ENCODE measurements at regions not wholly inside any gene's neighbourhood (a gene's known extent, or its start where the extent isn't known, plus 50 kb on each side); places are given as distances from the start of the nearest gene placed in this dataset.

DNA sequence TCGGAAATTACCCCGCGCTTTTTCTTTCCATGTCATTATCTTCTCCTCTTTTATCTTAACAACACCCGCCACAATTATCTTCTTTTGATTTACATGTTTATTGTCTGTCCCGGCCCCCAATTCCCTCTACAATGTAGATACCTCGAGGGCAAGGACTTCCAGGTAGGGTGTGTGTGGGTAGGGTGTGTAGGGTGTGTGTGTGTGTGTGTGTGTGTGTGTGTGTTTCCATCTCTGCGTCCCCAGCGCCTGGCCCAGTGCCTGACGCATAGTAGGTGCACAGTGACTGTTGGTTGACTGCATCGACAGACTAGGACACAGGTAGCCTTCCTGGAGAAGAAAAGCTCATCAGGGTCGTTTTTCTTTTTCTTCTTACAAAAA is 103.1 kb downstream of the UCHL1 start:
- Histone ChIP-seq H3K4me3 (ENCODE audit: low read depth, low read length) (peak overlapping the region; percentile 76), H3K36me3 (ENCODE audit: control insufficient read depth, insufficient read depth, low read length) (no peaks in the 10 kb centered on the region), H3K4me1 (ENCODE audit: control insufficient read depth, insufficient read depth, low read length) (peaks cover 38% of the 10 kb centered on the region), H3K27me3 (ENCODE audit: control insufficient read depth, insufficient read depth, low read length) (peaks cover 65% of the 10 kb centered on the region), H3K9me3 (ENCODE audit: control insufficient read depth, insufficient read depth, low read length) (no peaks in the 10 kb centered on the region), H3K9ac (ENCODE audit: low read depth, low read length) (no peak overlapping the region), H3K27ac (ENCODE audit: low read depth, low read length) (peak overlapping the region; percentile 42)

DNA sequence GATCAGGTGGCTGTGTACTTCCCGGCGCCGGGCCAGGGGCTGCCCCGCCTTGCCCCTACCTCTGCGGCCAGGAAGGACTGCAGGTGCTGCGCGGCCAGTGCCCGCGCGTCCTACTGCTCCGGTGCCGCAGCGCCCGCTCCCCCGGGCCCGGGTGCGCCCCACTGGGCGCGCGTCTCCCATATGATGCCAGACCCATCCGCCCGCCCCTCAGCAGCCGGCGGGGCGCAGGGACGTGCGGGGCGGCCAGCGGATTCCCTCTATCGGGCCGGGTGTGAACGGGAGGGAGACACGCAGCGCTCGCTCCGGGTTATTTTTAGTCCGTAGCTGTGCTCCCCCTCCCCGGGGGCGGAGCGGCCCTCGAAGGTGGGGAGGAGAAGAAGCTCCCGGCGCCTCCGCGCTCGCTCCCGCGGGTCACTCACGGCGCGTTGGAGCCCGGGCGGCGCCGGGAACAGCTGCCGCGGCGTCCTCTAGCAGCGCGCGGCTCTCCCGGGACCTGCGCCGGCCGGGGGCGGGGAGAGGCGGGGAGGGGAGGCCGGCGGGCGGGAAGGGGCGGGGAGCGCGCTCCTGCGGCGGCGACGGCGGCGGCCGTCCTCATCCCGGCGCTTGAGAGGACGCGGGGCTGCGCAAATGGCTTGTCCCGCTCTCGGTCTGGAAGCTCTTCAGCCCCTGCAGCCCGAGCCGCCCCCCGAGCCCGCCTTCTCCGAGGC is 103.6 kb downstream of the UCHL1 start:
- Histone ChIP-seq H3K9ac (ENCODE audit: low read depth, low read length) (peak overlapping the region; percentile 57; the same call in 1 of the 2 replicates), H3K9me3 (ENCODE audit: control insufficient read depth, insufficient read depth, low read length) (no peaks in the 10 kb centered on the region)

DNA sequence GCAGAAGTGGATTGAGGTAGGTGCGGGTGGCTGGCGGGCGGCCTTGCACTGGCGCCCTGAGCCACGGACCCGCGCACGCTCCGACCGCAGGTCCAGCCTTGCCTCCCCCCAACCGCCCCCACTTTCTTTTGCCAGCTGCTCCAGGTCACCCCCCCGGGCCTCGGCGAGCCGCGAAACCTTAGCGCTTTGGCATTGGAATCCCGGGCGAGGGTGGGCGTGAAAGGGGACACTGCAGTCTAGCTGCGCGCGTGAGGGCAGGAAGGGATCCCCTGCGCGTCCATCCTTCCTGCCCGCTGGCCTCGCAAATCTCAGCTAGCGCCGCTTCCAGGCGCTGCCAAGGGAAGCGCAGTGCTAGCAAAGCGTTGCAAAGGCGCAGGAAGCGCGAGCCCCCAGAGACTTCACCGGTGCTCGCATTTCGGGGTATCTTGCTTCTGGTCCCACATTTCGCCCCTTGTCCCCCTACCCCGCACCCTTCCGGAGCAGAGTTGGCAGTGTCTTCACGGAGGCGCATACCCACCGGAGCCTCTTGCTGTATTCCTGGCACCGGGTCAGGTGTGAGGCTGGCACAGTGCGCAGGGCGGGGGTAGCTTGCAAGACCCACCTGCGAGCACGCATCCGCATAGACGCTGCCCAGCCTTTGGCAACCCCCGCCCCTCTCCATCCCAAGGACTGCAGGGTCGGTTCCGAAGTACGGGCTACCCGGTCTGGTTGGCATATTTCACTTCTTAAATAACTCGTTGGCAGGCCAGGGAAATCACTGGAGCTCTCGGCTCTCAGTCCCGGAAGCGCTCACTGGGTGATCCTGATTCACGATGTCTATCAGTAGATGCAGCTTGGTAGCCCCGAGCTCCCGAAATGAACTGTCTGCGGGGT is 104.4 kb downstream of the UCHL1 start:
- H3K9me3 ChIP-seq (ENCODE audit: control insufficient read depth, insufficient read depth, low read length) = no peaks in the 10 kb centered on the region
- peaks cover 51% of the 10 kb centered on the region for H3K4me1 ChIP-seq (ENCODE audit: control insufficient read depth, insufficient read depth, low read length)
- H3K4me3 ChIP-seq (ENCODE audit: low read depth, low read length) = peak overlapping the region; percentile 76
- peak overlapping the region; percentile 18; the same call in 1 of the 2 replicates for H3K9ac ChIP-seq (ENCODE audit: low read depth, low read length)
- H3K36me3 ChIP-seq (ENCODE audit: control insufficient read depth, insufficient read depth, low read length) = no peaks in the 10 kb centered on the region
- H3K27me3 ChIP-seq (ENCODE audit: control insufficient read depth, insufficient read depth, low read length) = peaks cover 71% of the 10 kb centered on the region
- H3K27ac ChIP-seq (ENCODE audit: low read depth, low read length) = peak overlapping the region; percentile 47

More for the DNA sequence above, 103.6 kb downstream of the UCHL1 start:
- Histone ChIP-seq H3K4me3 (ENCODE audit: low read depth, low read length) (peak overlapping the region; percentile 76), H3K27ac (ENCODE audit: low read depth, low read length) (peak overlapping the region; percentile 47), H3K36me3 (ENCODE audit: control insufficient read depth, insufficient read depth, low read length) (no peaks in the 10 kb centered on the region), H3K4me1 (ENCODE audit: control insufficient read depth, insufficient read depth, low read length) (peaks cover 43% of the 10 kb centered on the region), H3K27me3 (ENCODE audit: control insufficient read depth, insufficient read depth, low read length) (peaks cover 70% of the 10 kb centered on the region)

DNA sequence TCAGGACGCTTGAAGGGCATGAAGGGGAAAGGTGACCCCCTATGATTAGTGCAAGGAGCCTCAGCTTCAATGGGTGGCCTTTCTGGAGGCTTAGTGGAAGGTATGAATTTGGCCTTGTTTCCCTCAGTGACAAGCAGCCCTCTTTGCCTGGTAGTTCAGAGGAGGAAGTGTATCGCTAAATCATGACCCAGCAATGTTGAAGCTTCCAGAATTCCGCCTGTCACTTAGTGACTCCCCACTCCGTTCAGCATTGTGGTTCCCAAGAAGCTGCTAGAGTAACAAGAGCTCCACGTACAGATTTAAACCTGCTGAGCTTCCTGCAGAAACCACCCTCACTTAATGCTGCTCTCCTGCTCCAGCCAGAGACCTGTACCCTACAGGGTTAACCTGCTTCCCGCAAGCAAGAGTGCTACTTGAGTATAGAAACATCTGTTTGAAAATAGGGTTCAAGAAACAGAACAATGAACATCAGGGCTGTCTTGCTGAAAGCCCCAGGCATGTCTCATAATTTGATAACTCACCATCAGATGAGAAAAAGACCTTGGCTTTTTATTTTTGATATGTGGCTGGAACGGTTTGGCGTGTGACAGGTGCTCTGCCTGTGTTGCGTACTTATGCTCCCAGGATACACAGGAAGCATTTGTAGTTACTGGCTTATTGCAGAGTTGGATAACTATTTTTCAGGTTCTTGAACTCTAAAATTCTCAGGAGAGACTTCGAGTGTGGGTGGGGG is 105.2 kb downstream of the UCHL1 start:
- Histone ChIP-seq H3K27me3 (ENCODE audit: control insufficient read depth, insufficient read depth, low read length) (peaks cover 72% of the 10 kb centered on the region), H3K4me3 (ENCODE audit: low read depth, low read length) (peak overlapping the region; percentile 76), H3K9ac (ENCODE audit: low read depth, low read length) (no peak overlapping the region), H3K36me3 (ENCODE audit: control insufficient read depth, insufficient read depth, low read length) (no peaks in the 10 kb centered on the region), H3K27ac (ENCODE audit: low read depth, low read length) (peak overlapping the region; percentile 98), H3K4me1 (ENCODE audit: control insufficient read depth, insufficient read depth, low read length) (peaks cover 59% of the 10 kb centered on the region), H3K9me3 (ENCODE audit: control insufficient read depth, insufficient read depth, low read length) (no peaks in the 10 kb centered on the region)

DNA sequence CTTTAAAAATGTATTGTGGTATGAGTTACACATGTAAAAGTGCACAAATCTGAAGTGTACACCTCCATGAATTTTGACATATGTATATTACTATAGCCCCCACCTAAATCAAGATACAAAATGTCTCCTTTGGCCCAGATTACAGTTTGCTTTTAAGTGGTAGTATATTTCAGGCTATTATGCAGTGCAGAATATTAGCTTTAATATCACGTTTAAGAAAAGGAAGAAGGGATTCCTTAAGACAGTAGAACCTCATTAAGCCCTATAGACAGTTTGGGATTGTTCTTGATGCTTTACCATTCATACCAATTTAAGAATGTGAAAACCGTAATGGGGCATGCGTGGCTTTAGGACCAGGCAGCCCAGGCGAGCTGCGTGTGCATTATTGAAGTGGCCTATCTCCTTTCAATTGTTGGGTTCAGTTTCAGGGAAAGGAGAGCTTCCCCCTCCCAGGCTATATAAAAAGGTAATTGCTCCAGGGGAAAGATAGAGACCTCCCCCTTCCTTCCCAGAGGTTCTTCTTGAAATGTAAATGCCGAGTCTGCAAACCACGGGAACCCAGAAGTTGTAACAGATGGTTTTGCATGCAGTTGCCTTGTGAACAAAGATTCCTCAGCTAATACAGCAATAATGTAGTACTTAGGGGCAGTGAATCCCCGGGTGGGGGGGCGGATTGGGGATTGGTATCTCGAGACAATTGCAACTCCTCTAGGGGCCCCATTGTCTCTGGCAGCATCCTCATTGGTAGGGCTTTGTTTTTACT is 106.1 kb downstream of the UCHL1 start:
- Histone ChIP-seq H3K27me3 (ENCODE audit: control insufficient read depth, insufficient read depth, low read length) (peaks cover 72% of the 10 kb centered on the region), H3K36me3 (ENCODE audit: control insufficient read depth, insufficient read depth, low read length) (no peaks in the 10 kb centered on the region), H3K4me3 (ENCODE audit: low read depth, low read length) (peak overlapping the region; percentile 76)

DNA sequence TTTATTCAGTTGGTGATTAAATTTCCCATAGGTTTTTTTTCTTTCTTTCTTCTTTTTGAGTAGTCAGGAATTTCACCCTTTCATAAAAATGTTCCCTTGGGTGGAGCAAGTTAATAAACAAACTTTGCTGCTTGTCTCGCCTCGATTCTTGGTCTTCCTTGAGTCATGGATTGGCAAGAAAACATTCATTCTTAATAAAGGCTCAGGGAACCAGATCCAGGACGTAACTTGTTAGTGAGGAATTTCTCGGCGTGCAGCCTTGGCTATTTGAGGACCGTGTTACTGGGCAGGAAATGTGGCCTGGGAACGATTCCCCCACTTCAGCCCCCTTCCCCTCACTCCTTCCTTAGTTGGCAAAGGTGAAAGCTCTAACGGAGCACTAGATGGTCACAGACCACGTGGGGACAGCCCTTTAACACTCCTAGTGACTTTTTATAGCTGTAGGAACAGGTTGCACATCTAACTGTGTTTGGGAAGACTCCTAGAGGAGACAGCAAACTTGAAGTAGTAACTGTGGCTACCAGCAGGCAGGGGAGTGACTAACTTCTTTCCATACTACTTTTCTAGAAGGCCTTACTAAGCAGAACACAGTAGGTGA is 106.8 kb downstream of the UCHL1 start:
- Histone ChIP-seq H3K4me3 (ENCODE audit: low read depth, low read length) (peak overlapping the region; percentile 46), H3K4me1 (ENCODE audit: control insufficient read depth, insufficient read depth, low read length) (peaks cover 63% of the 10 kb centered on the region), H3K36me3 (ENCODE audit: control insufficient read depth, insufficient read depth, low read length) (no peaks in the 10 kb centered on the region), H3K9ac (ENCODE audit: low read depth, low read length) (peak overlapping the region; percentile 39; the same call in 1 of the 2 replicates), H3K9me3 (ENCODE audit: control insufficient read depth, insufficient read depth, low read length) (no peaks in the 10 kb centered on the region), H3K27ac (ENCODE audit: low read depth, low read length) (peak overlapping the region; percentile 98), H3K27me3 (ENCODE audit: control insufficient read depth, insufficient read depth, low read length) (peaks cover 65% of the 10 kb centered on the region)

More for the DNA sequence above, 106.1 kb downstream of the UCHL1 start:
- Histone ChIP-seq H3K9ac (ENCODE audit: low read depth, low read length) (no peak overlapping the region), H3K9me3 (ENCODE audit: control insufficient read depth, insufficient read depth, low read length) (no peaks in the 10 kb centered on the region), H3K27ac (ENCODE audit: low read depth, low read length) (peak overlapping the region; percentile 98), H3K4me1 (ENCODE audit: control insufficient read depth, insufficient read depth, low read length) (peaks cover 63% of the 10 kb centered on the region)

DNA sequence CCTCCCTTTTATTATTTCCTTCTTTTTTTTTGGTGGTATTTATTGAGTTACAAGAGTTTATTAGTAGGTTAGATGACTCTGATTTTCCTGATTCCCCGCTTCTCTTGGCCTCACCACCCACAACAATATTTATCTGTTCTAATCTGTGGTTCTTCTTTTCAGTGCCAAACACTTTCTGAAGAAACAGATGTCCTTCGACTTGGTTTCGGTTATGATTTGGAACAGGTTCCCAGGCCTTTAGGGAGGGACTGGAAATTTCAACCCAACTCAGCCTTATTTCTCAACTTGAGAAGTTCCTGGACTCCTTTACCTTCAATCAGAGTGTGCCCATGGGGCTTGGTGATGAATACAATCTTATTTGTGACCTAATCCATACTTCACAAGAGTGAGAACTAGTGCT is 108.1 kb downstream of the UCHL1 start:
- Histone ChIP-seq H3K36me3 (ENCODE audit: control insufficient read depth, insufficient read depth, low read length) (no peaks in the 10 kb centered on the region), H3K4me1 (ENCODE audit: control insufficient read depth, insufficient read depth, low read length) (peaks cover 63% of the 10 kb centered on the region), H3K9me3 (ENCODE audit: control insufficient read depth, insufficient read depth, low read length) (no peaks in the 10 kb centered on the region), H3K27ac (ENCODE audit: low read depth, low read length) (peak overlapping the region; percentile 60), H3K9ac (ENCODE audit: low read depth, low read length) (no peak overlapping the region), H3K27me3 (ENCODE audit: control insufficient read depth, insufficient read depth, low read length) (peaks cover 52% of the 10 kb centered on the region), H3K4me3 (ENCODE audit: low read depth, low read length) (no peak overlapping the region)

DNA sequence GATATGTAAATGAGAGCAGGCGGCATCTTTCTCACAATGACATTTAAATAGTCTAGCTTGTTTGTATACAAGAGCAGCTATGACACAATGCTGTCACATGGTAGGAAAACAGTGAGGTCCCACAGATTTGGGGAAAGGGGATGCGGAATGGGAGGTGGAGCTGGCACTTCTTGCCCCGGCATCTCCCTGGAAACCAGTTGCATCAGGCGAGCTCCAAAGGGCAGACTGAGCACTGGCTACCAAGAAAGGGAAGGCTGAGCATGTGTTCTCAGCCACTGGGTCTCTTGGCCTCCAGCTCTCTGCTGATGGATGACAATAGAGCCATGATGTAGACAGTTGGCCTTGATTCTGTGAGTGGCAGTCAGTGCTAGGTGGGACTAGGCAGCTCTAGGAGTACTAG is 109.0 kb downstream of the UCHL1 start:
- peaks cover 63% of the 10 kb centered on the region for H3K4me1 ChIP-seq (ENCODE audit: control insufficient read depth, insufficient read depth, low read length)
- H3K9me3 ChIP-seq (ENCODE audit: control insufficient read depth, insufficient read depth, low read length) = no peaks in the 10 kb centered on the region
- peak overlapping the region; percentile 60 for H3K27ac ChIP-seq (ENCODE audit: low read depth, low read length)
- H3K9ac ChIP-seq (ENCODE audit: low read depth, low read length) = no peak overlapping the region
- H3K36me3 ChIP-seq (ENCODE audit: control insufficient read depth, insufficient read depth, low read length) = no peaks in the 10 kb centered on the region
- H3K27me3 ChIP-seq (ENCODE audit: control insufficient read depth, insufficient read depth, low read length) = peaks cover 45% of the 10 kb centered on the region
- H3K4me3 ChIP-seq (ENCODE audit: low read depth, low read length) = no peak overlapping the region

DNA sequence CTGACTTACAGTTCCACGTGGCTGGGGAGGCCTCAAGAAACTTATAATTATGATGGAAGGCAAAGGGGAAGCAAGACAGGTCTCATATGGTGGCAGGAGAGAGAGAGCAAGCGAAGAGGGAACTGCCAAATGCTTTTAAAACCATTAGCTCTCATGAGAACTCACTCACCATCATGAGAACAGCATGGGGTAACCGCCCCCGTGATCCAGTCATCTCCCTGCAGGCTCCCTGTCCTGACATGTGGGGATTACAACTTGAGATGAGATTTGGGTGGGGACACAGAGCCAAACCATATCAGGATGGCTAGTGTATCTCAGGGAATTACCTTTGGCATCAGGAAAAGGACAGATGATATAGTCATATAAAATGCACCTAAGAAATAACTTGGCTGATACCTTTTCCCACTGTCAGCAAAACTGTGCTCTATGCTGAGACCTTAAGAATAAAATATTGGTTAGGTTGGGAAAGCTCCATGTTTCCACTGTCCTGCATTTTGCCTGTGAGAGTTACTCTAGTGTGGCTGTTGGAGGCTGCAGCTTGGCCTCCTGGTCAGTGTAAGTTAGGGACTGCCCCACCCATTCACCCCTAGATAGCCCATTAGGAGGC is 110.3 kb downstream of the UCHL1 start:
- Histone ChIP-seq H3K4me1 (ENCODE audit: control insufficient read depth, insufficient read depth, low read length) (peaks cover 58% of the 10 kb centered on the region), H3K4me3 (ENCODE audit: low read depth, low read length) (no peak overlapping the region), H3K9ac (ENCODE audit: low read depth, low read length) (no peak overlapping the region), H3K27me3 (ENCODE audit: control insufficient read depth, insufficient read depth, low read length) (peaks cover 32% of the 10 kb centered on the region), H3K27ac (ENCODE audit: low read depth, low read length) (no peak overlapping the region), H3K36me3 (ENCODE audit: control insufficient read depth, insufficient read depth, low read length) (no peaks in the 10 kb centered on the region), H3K9me3 (ENCODE audit: control insufficient read depth, insufficient read depth, low read length) (no peaks in the 10 kb centered on the region)

DNA sequence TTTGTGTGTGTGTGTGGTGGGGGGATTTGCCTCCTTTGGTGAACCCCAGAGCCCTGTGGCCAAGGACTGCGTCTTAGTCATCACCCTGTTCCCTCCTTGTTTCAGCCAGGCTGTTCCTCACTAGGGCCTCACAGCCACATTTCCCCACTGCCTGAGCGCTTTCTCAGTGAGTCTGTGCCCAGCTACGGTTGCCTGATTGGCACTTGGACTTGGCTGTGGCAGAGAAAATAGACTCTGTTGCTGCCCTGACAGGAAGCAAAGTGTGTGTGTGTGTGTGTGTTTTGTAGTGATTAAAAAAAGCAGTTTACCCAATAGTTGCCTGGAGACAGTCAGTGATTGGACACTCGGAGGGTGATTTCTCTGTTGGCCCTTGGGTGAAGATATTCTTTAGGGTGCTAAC is 113.0 kb downstream of the UCHL1 start:
- Histone ChIP-seq H3K27ac (ENCODE audit: low read depth, low read length) (no peak overlapping the region), H3K27me3 (ENCODE audit: control insufficient read depth, insufficient read depth, low read length) (peaks cover 12% of the 10 kb centered on the region), H3K36me3 (ENCODE audit: control insufficient read depth, insufficient read depth, low read length) (no peaks in the 10 kb centered on the region)

More for the DNA sequence above, 113.0 kb downstream of the UCHL1 start:
- Histone ChIP-seq H3K9ac (ENCODE audit: low read depth, low read length) (no peak overlapping the region; the same call in 1 of the 2 replicates), H3K4me1 (ENCODE audit: control insufficient read depth, insufficient read depth, low read length) (peaks cover 37% of the 10 kb centered on the region), H3K9me3 (ENCODE audit: control insufficient read depth, insufficient read depth, low read length) (no peaks in the 10 kb centered on the region), H3K4me3 (ENCODE audit: low read depth, low read length) (no peak overlapping the region)

All from HUES48 (cell line).